MG63 (cell line): ENCODE measurements at regions not wholly inside any gene's neighbourhood (a gene's known extent, or its start where the extent isn't known, plus 50 kb on each side); places are given as distances from the start of the nearest gene placed in this dataset.
"Not testable (repeated sequence)": the region's sequence is repeated elsewhere in the genome, so short reads cannot be mapped to it uniquely, and the experiment has no call there.

ENCODE experiments used
- DNase-seq: peaks from one replicate; pipeline ENCODE4 v3.0.0-alpha.2; 2020
- H3K27me3 ChIP-seq: fragments of 250-450 bp; sonication (Bioruptor Pico); 2 replicates; pipeline ENCODE4 v1.5.1; 2020; ENCODE audit warnings: mild to moderate bottlenecking, moderate library complexity
- H3K36me3 ChIP-seq: fragments of 250-450 bp; sonication (Bioruptor Pico); 2 replicates; pipeline ENCODE4 v1.5.1; 2020; ENCODE audit warnings: mild to moderate bottlenecking, moderate library complexity
- H3K4me3 ChIP-seq: fragments of 250-450 bp; sonication (Bioruptor Pico); 2 replicates; pipeline ENCODE4 v1.5.1; 2020; ENCODE audit warnings: mild to moderate bottlenecking, moderate library complexity
- H3K9me3 ChIP-seq: fragments of 250-450 bp; sonication (Bioruptor Pico); 2 replicates; pipeline ENCODE4 v1.5.1; 2020; ENCODE audit warnings: mild to moderate bottlenecking, moderate library complexity

DNA sequence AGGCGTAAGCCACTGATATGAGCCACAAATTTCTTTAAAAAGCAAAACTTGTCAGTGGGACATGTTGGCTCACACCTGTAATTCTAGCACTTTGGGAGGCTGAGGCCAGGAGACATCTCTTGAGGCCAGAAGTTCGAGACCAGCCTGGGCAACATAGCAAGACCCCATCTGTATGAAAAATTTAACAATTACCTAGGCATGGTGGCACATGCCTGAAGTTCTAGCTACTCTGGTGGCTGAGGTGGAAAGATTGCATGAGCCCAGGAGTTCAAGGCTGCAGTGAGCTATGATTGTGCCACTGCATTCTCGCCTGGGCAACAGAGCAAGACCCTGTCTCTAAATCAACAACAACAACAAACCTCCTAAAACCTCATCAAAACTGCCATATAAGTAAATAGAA, 147.6 kb upstream of the BARHL2 start:
- no peaks in the 10 kb centered on the region for H3K36me3 ChIP-seq
- DNase-seq: no peak
- no peaks in the 10 kb centered on the region for H3K9me3 ChIP-seq
- H3K4me3 ChIP-seq: no peak overlapping the region
- no peaks in the 10 kb centered on the region for H3K27me3 ChIP-seq

GRCh38 chr1:90862782-90863181, 145.7 kb upstream of the BARHL2 start:
- Histone ChIP-seq H3K27me3 (no peaks in the 10 kb centered on the region), H3K9me3 (no peaks in the 10 kb centered on the region), H3K36me3 (no peaks in the 10 kb centered on the region), H3K4me3 (no peak overlapping the region)
- DNase-seq: no peak

- H3K27me3 ChIP-seq, H3K36me3 ChIP-seq, DNase-seq, H3K9me3 ChIP-seq, H3K4me3 ChIP-seq: not testable (repeated sequence)
Measured at GRCh38 chr1:90861421-90861820, 144.3 kb upstream of the BARHL2 start.

- no peaks in the 10 kb centered on the region for H3K36me3 ChIP-seq
- H3K4me3 ChIP-seq: no peak overlapping the region
- no peak for DNase-seq
- no peaks in the 10 kb centered on the region for H3K9me3 ChIP-seq
- no peaks in the 10 kb centered on the region for H3K27me3 ChIP-seq
Measured at GRCh38 chr1:90856463-90857007, 139.4 kb upstream of the BARHL2 start.

- no peak for DNase-seq
- Histone ChIP-seq H3K4me3 (no peak overlapping the region), H3K36me3 (no peaks in the 10 kb centered on the region), H3K9me3 (no peaks in the 10 kb centered on the region), H3K27me3 (no peaks in the 10 kb centered on the region)
Measured at GRCh38 chr1:90854397-90854924, 137.4 kb upstream of the BARHL2 start.

DNA sequence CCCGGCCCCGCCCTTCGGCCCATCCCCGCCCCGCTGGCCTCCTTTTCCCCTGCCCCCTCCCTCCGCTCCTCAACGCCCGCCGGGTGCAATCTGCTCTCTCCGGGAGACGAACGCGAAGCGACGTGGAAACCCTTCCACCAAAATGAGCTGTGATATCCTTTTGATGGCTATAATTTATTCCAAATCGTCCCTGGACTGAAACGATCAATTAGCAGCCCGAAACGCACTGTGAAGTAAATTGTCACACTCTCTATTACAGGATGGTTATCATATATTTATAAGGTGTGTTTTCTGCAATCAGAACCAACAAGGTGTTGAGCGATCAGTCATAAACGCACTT, 134.6 kb upstream of the BARHL2 start:
- no peaks in the 10 kb centered on the region for H3K27me3 ChIP-seq
- H3K9me3 ChIP-seq: no peaks in the 10 kb centered on the region
- DNase-seq: no peak
- no peaks in the 10 kb centered on the region for H3K36me3 ChIP-seq
- peak overlapping the region; percentile 90 for H3K4me3 ChIP-seq

DNA sequence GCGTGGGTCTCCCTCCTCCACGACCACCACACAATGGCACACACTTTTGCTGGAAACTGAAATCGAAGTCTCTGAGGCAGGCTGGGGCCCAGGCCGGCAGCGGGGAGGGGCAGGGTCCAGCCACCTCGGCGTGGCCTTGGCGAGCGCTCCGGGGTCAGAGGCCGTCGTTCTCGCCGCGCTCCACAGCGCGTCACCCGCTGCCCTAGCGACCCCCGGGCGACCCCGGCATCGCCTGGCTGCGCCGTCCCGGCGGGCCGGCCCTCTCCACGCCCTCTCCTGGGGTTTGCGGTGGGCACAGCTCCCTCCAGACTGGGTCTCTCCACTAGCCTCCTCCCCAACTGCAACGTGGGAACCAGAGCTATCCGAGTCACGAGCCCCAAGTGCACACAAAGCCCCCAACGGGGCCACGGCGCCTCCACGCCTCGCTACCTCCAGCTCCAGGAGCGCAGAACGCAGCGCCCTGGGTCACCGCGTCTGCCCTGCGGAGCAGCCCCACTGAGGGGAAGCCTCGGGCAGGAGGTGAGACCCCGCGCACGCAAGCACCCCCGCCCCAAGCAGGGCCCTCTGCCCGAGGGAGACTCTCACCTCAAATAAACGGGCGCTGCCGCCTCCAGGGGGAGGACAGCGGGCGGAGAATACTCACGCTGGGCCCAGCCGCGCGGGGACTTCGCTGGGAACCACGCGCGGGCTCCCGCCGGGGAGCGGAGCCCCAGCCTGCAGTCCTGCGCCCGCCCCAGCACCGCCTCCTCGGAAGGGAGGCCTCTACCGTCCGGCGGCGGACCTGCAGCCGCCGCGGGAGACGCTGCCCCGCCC, 134.0 kb upstream of the BARHL2 start:
- peak overlapping the region; percentile 90 for H3K4me3 ChIP-seq
- H3K9me3 ChIP-seq: no peaks in the 10 kb centered on the region
- peak; percentile 79 for DNase-seq
- no peaks in the 10 kb centered on the region for H3K36me3 ChIP-seq
- no peaks in the 10 kb centered on the region for H3K27me3 ChIP-seq

DNA sequence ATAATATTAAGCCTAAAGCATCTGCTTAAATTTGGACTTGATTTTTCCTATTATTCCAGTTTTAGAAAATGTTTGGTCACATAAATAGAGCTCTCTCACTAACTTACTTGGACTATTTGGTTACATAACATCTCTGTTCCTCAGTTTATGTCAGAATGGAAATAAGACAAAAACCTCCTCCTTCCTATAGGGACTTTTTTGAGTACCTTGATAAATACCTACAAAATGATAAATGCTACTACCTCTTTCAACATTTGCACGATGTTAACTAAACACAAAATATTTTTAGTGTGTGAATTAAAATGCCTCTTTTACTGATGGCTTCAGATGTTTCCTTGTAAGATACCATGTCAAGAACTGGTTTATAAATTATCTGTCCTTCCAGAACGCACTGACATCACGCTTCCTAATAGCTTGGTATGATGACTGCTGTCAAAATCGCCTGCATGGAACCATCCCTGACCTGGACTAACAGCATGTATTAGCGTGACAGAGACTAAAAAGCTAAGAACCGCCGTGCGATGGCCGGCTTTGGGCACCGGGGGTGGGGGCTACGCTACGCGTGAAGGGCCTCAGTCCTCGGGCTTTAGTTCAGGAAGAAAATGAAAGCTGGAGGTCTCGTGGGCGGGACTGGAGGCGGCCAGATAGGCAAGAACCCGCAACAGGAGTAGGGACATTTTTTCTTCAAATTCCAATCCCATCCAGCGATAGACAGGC, 133.2 kb upstream of the BARHL2 start:
- no peaks in the 10 kb centered on the region for H3K36me3 ChIP-seq
- DNase-seq: peak; percentile 56

DNA sequence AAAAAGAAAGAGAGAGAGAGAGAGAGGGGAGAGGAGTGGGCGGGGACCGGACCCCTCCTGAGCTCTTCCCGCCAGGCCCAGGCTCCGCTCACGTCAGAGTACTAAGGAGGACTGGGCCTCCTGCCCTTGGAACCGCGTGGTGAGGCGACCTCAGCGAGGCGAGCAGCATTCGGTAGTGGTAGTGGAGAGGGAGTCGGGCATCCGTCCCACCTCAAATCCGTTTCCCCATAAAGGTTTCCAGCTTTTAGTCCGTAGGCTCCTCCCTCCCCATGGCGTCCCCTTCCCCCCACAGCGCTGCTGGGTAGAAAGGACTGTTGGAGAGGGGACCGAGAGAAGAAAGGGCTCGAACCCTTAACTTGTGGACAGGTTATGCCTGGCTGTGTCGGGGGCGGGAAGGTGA, 124.4 kb upstream of the BARHL2 start:
- Histone ChIP-seq H3K9me3 (no peaks in the 10 kb centered on the region), H3K27me3 (no peaks in the 10 kb centered on the region), H3K36me3 (no peaks in the 10 kb centered on the region), H3K4me3 (no peak overlapping the region)
- DNase-seq: no peak

More for the DNA sequence above, 133.2 kb upstream of the BARHL2 start:
- H3K27me3 ChIP-seq: no peaks in the 10 kb centered on the region
- H3K4me3 ChIP-seq: peak overlapping the region; percentile 90
- H3K9me3 ChIP-seq: no peaks in the 10 kb centered on the region

DNA sequence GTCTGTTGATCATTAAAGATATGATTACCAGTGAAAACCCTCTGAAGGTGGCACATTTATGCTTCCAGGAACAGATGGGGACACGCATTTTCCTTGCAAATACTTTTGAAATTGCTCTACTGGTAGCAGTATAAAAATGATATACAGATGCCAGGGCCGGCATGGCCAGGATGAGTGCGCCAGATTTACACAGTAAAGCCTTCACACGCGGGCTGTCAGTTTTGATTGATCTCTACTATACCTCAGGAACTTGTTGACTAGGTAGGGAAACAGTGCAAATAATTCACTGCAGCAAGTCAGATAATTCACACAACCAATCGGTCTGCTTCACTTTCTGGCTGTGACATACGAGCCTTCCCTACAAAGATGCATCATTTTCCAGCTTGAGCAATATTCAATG, 123.2 kb upstream of the BARHL2 start:
- H3K36me3 ChIP-seq: no peaks in the 10 kb centered on the region
- no peaks in the 10 kb centered on the region for H3K27me3 ChIP-seq
- DNase-seq: no peak
- no peaks in the 10 kb centered on the region for H3K9me3 ChIP-seq
- no peak overlapping the region for H3K4me3 ChIP-seq

DNA sequence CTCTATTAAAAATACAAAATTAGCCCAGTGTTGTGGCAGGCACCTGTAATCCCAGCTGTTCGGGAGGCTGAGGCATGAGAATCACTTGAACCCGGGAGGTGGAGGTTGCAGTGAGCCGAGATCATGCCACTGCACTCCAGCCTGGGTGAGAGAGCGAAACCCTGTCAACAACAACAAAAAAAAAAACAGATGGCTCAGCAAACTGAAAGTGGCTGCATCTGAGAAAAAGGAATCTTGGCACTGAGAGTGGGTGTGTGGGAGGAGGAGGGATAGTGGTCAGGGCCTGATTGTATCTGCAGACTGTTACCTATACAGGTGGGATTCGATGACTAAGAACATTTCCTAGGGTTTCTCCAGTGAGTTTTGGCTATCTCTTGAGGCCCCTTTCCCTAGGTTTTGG, 122.2 kb upstream of the BARHL2 start:
- H3K4me3 ChIP-seq: no peak overlapping the region
- H3K27me3 ChIP-seq: no peaks in the 10 kb centered on the region
- H3K9me3 ChIP-seq: no peaks in the 10 kb centered on the region
- DNase-seq: no peak
- no peaks in the 10 kb centered on the region for H3K36me3 ChIP-seq

- no peaks in the 10 kb centered on the region for H3K36me3 ChIP-seq
- H3K4me3 ChIP-seq: no peak overlapping the region
- DNase-seq: no peak
- H3K27me3 ChIP-seq: no peaks in the 10 kb centered on the region
- no peaks in the 10 kb centered on the region for H3K9me3 ChIP-seq
Measured at GRCh38 chr1:90838720-90839119, 121.6 kb upstream of the BARHL2 start.

DNA sequence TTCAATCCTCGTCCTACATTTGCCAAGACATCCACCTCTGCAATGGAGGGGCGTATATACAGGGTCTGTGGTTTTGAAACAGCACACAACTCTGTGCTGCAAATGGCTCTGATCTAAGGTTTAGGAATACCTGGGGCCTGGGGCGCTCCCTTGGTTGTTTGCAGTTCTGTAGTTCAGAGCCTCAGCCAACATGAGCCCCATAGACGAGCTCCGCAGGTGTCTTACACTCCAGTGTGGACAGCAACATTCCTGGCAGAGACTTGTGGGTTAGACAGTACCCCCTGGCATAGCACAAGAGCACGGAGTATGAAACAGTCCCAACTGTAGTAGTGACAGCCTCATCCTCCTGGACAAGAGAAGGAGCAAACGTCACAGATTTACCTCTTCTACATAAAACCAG, 120.3 kb upstream of the BARHL2 start:
- H3K27me3 ChIP-seq: no peaks in the 10 kb centered on the region

DNA sequence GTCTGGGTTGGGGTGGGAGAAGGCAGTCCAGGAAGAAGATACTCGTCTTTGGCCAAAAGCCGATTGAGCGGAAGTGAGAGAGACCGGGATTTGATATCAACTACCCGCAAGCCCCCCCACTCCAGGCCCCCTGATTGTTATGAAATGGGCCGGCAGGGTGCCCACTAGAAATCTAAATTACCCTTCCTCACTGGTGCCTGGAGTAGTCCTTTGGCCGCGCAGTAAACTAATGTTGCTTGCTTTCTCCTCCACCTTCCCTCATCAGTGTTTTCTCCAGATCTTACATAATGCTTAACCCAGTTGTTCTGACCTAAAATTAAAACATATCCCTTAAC, 119.2 kb upstream of the BARHL2 start:
- DNase-seq: no peak
- H3K27me3 ChIP-seq: no peaks in the 10 kb centered on the region
- no peak overlapping the region for H3K4me3 ChIP-seq
- H3K9me3 ChIP-seq: no peaks in the 10 kb centered on the region
- no peaks in the 10 kb centered on the region for H3K36me3 ChIP-seq

More for the DNA sequence above, 120.3 kb upstream of the BARHL2 start:
- no peak for DNase-seq
- H3K9me3 ChIP-seq: no peaks in the 10 kb centered on the region
- no peaks in the 10 kb centered on the region for H3K36me3 ChIP-seq
- H3K4me3 ChIP-seq: no peak overlapping the region

- Histone ChIP-seq H3K9me3 (no peaks in the 10 kb centered on the region), H3K27me3 (no peaks in the 10 kb centered on the region), H3K36me3 (no peaks in the 10 kb centered on the region), H3K4me3 (no peak overlapping the region)
- DNase-seq: no peak
Measured at GRCh38 chr1:90835661-90836344, 118.7 kb upstream of the BARHL2 start.

GRCh38 chr1:90834886-90835660, 118.0 kb upstream of the BARHL2 start:
- DNase-seq: no peak
- Histone ChIP-seq H3K27me3 (no peaks in the 10 kb centered on the region), H3K36me3 (no peaks in the 10 kb centered on the region), H3K4me3 (no peak overlapping the region), H3K9me3 (no peaks in the 10 kb centered on the region)
